DOHH2 (cell line): ENCODE measurements at regions not wholly inside any gene's neighbourhood (a gene's known extent, or its start where the extent isn't known, plus 50 kb on each side); places are given as distances from the start of the nearest gene placed in this dataset.

ENCODE experiments used
- EZH2phosphoT487 ChIP-seq: fragments of 200-600 bp; sonication (generic); IDR thresholded peaks from 2 replicates; pipeline ENCODE4 v1.6.1; 2017; ENCODE audit warnings: borderline replicate concordance, mild to moderate bottlenecking, antibody characterized with exemption, low read length, moderate library complexity, mixed read lengths
- TF ChIP-seq, protein P1 (sequence below): fragments of 200-600 bp; sonication (generic); IDR thresholded peaks from one replicate; pipeline ENCODE4 v1.5.1; 2014; ENCODE audit warnings: antibody characterized with exemption, mild to moderate bottlenecking, low read depth, low read length; ENCODE audit not compliant: poor library complexity, severe bottlenecking

DNA sequence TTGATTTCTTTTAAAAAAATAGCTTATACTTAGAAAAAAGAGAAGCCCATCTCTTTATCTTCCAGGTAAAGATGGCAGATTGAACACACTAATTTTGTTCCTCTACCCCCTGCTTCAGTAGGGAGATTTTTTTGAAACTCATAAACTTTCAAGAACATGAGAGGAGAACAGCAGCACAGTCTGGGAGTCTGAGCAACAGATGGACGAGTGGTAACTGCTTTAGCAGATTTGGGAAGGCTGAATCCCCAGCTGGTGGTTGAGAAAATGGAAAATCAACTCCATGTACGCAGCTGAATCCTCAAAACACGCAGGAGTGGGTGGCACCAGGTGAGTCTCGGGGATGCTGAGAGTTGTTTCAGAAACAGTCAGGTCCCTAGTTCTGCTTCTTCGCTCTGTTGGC lies 114.6 kb upstream of the CTBP2 start:
- TF ChIP-seq, protein P1, sequence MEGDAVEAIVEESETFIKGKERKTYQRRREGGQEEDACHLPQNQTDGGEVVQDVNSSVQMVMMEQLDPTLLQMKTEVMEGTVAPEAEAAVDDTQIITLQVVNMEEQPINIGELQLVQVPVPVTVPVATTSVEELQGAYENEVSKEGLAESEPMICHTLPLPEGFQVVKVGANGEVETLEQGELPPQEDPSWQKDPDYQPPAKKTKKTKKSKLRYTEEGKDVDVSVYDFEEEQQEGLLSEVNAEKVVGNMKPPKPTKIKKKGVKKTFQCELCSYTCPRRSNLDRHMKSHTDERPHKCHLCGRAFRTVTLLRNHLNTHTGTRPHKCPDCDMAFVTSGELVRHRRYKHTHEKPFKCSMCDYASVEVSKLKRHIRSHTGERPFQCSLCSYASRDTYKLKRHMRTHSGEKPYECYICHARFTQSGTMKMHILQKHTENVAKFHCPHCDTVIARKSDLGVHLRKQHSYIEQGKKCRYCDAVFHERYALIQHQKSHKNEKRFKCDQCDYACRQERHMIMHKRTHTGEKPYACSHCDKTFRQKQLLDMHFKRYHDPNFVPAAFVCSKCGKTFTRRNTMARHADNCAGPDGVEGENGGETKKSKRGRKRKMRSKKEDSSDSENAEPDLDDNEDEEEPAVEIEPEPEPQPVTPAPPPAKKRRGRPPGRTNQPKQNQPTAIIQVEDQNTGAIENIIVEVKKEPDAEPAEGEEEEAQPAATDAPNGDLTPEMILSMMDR, result no peak
- no peak for TF ChIP-seq EZH2phosphoT487
